Upper lobe of left lung (tissue), 4 donors: ENCODE measurements at regions not wholly inside any gene's neighbourhood (a gene's known extent, or its start where the extent isn't known, plus 50 kb on each side); places are given as distances from the start of the nearest gene placed in this dataset.
"Not testable (repeated sequence)": the region's sequence is repeated elsewhere in the genome, so short reads cannot be mapped to it uniquely, and the experiment has no call there.

Experiments used
- CTCF ChIP-seq, 6 experiments: fragments of 450-650 bp in 4 of 6; fragments of 200-600 bp in 2 of 6; sonication (generic) in 2 of 6; IDR thresholded peaks; one replicate each; pipeline ENCODE4 v1.5.1; 2016 to 2019; ENCODE audit warnings: antibody characterized with exemption in 6 of 6
- EP300 ChIP-seq, 4 donors: sonication (generic); formaldehyde crosslinking; IDR thresholded peaks; one replicate each; pipeline ENCODE4 v1.5.1; 2017; ENCODE audit warnings: antibody characterized with exemption in 4 of 4, control low read depth in 2 of 4
- POLR2AphosphoS5 ChIP-seq, 2 donors: sonication (generic); formaldehyde crosslinking; IDR thresholded peaks; one replicate each; pipeline ENCODE4 v1.5.1; 2017; ENCODE audit warnings: antibody characterized with exemption in 2 of 2

GRCh38 chr11:66779651-66780050 is 50.6 kb upstream of the SPTBN2 start:
- TF ChIP-seq CTCF, POLR2AphosphoS5, EP300 (IDR thresholded peaks at IDR 0.05): not testable (repeated sequence)
